A549 (cell line): ENCODE measurements at regions not wholly inside any gene's neighbourhood (a gene's known extent, or its start where the extent isn't known, plus 50 kb on each side); places are given as distances from the start of the nearest gene placed in this dataset.

Experiments
- ATAC-seq, 2 experiments: fragments of 200-7000 bp in 1 of 2; fragments of >200 bp in 1 of 2; cut with Nextera tagmentation in 1 of 2; cut with Tn5 transposase in 1 of 2; 3 replicates each; pipeline versions ENCODE4 v1.8.0 to v1.9.1; 2018 to 2020; ENCODE audit warnings: mild to moderate bottlenecking in 1 of 2, moderate library complexity in 1 of 2
- CTCF ChIA-PET: fragments of 300-600 bp; sonication (Branson Sonifier 250); formaldehyde crosslinking; extraction: SDS; loops from one replicate; lab custom pipeline; 2021; ENCODE audit warnings: antibody characterized with exemption, inconsistent platforms; lab: Yijun Ruan, JAX
- POLR2A ChIA-PET: fragments of 350-600 bp; formaldehyde crosslinking; extraction: SDS; loops from one replicate; lab custom pipeline; 2021; ENCODE audit warnings: antibody characterized with exemption, inconsistent platforms; lab: Yijun Ruan, JAX
- DNase-seq, 2 experiments: peaks; one replicate each; pipeline versions ENCODE4 v3.0.0 to v3.0.0-alpha.2; 2011 to 2016; ENCODE audit warnings: low read depth in 1 of 2, low spot score in 1 of 2
- FAIRE-seq: peaks from 2 replicates; lab custom pipeline; 2011; peaks lifted over from hg19 to GRCh38; lab: Jason Lieb, UNC
- H3K27ac ChIP-seq, 2 experiments: fragments of >200 bp; sonication (Bioruptor Twin); formaldehyde crosslinking; 3 replicates each; pipeline ENCODE4 v1.5.1; 2016 to 2017
- H3K4me1 ChIP-seq: fragments of >200 bp; sonication (Bioruptor Twin); formaldehyde crosslinking; 3 replicates; pipeline ENCODE4 v1.6.1; 2016
- H3K4me2 ChIP-seq: fragments of >200 bp; sonication (Bioruptor Twin); formaldehyde crosslinking; 3 replicates; pipeline ENCODE4 v1.6.1; 2016
- H3K4me3 ChIP-seq: fragments of >200 bp; sonication (Bioruptor Twin); formaldehyde crosslinking; 3 replicates; pipeline ENCODE4 v1.5.1; 2016
- H3K9me3 ChIP-seq: fragments of >200 bp; sonication (Bioruptor Twin); formaldehyde crosslinking; 3 replicates; pipeline ENCODE4 v1.6.1; 2016
- CBX2 ChIP-seq: fragments of 200-600 bp; sonication (generic); IDR thresholded peaks from 2 replicates; pipeline ENCODE4 v1.6.1; 2016; ENCODE audit warnings: low read depth, mild to moderate bottlenecking, borderline replicate concordance
- CEBPB ChIP-seq, 2 experiments: fragments of >200 bp in 1 of 2; sonication (Bioruptor Twin) in 1 of 2; formaldehyde crosslinking in 1 of 2; IDR thresholded peaks; 2 replicates each; pipeline ENCODE4 v1.6.1; 2012 to 2016
- EHMT2 ChIP-seq: fragments of 200-600 bp; sonication (generic); IDR thresholded peaks from 2 replicates; pipeline ENCODE4 v1.6.1; 2016; ENCODE audit warnings: antibody characterized with exemption, low read depth, mild to moderate bottlenecking, moderate library complexity
- ESRRA ChIP-seq: fragments of 150-350 bp; IDR thresholded peaks from 2 replicates; pipeline ENCODE4 v1.6.1; 2014; ENCODE audit warnings: mild to moderate bottlenecking, low read length, borderline replicate concordance
- FOSB ChIP-seq: fragments of 250-450 bp; sonication (Bioruptor Pico); IDR thresholded peaks from 2 replicates; pipeline ENCODE4 v1.5.0; 2020; ENCODE audit warnings: mild to moderate bottlenecking, moderate library complexity
- FOSL2 ChIP-seq, 2 experiments: fragments of 450-650 bp in 1 of 2; fragments of >200 bp in 1 of 2; sonication (Bioruptor Twin) in 1 of 2; formaldehyde crosslinking; IDR thresholded peaks; 2 replicates each; pipeline versions ENCODE4 v1.5.0 to v1.6.1; 2016 to 2020; ENCODE audit warnings: mild to moderate bottlenecking in 1 of 2, moderate library complexity in 1 of 2
- GATA3 ChIP-seq: IDR thresholded peaks from 2 replicates; pipeline ENCODE4 v1.6.1; 2012; ENCODE audit warnings: borderline replicate concordance
- JUN ChIP-seq, 2 experiments: fragments of >200 bp; sonication (Bioruptor Twin); formaldehyde crosslinking; IDR thresholded peaks; 2 replicates in 1 of 2; 3 replicates in 1 of 2; pipeline ENCODE4 v1.6.1; 2016 to 2017
- JUNB ChIP-seq: fragments of >200 bp; sonication (Bioruptor Twin); formaldehyde crosslinking; IDR thresholded peaks from 2 replicates; pipeline ENCODE4 v1.6.1; 2016
- MAFK ChIP-seq: fragments of 450-650 bp; IDR thresholded peaks from 2 replicates; pipeline ENCODE4 v1.6.1; 2014; ENCODE audit not compliant: partially characterized antibody
- MAX ChIP-seq: IDR thresholded peaks from 2 replicates; pipeline ENCODE4 v1.6.1; 2012
- NFE2L2 ChIP-seq: fragments of 150-350 bp; conservative IDR thresholded peaks from 2 replicates; pipeline ENCODE4 v1.6.1; 2014; ENCODE audit warnings: low read length
- NPAS2 ChIP-seq: fragments of 250-450 bp; sonication (Bioruptor Pico); IDR thresholded peaks from 2 replicates; pipeline ENCODE4 v1.8.0; 2022; ENCODE audit warnings: mild to moderate bottlenecking, moderate library complexity, borderline replicate concordance
- NR3C1 ChIP-seq: fragments of >200 bp; sonication (Bioruptor Twin); formaldehyde crosslinking; IDR thresholded peaks from 3 replicates; pipeline ENCODE4 v1.6.1; 2017
- POLR2A ChIP-seq: IDR thresholded peaks from 2 replicates; pipeline ENCODE4 v1.6.1; 2012; ENCODE audit warnings: mild to moderate bottlenecking, low read length
- SMC3 ChIP-seq: fragments of >200 bp; sonication (Bioruptor Twin); formaldehyde crosslinking; IDR thresholded peaks from 3 replicates; pipeline ENCODE4 v1.6.1; 2018; ENCODE audit warnings: inconsistent platforms
- ZC3H11A ChIP-seq: fragments of 450-650 bp; IDR thresholded peaks from 2 replicates; pipeline ENCODE4 v1.6.1; 2014; ENCODE audit warnings: antibody characterized with exemption, mild to moderate bottlenecking
- WGBS: methylation state at CpG from one replicate; pipeline ENCODE4 v1.1.6; 2017; ENCODE audit errors: missing lambda C conversion rate; 5-methylcytosine and 5-hydroxymethylcytosine counted together
- TF ChIP-seq, protein P1 (sequence below): IDR thresholded peaks from 2 replicates; pipeline ENCODE4 v1.6.1; 2012; ENCODE audit warnings: low read depth, borderline replicate concordance
- TF ChIP-seq, protein P2 (sequence below): fragments of 250-450 bp; sonication (Bioruptor Pico); IDR thresholded peaks from 2 replicates; pipeline ENCODE4 v1.5.0; 2021; ENCODE audit warnings: mild to moderate bottlenecking, moderate library complexity, borderline replicate concordance
- TF ChIP-seq, protein P3 (sequence below): fragments of 250-450 bp; sonication (Bioruptor Pico); IDR thresholded peaks from 2 replicates; pipeline ENCODE4 v1.5.0; 2020; ENCODE audit warnings: low read depth, mild to moderate bottlenecking, moderate library complexity
- TF ChIP-seq, protein P4 (sequence below): fragments of 150-350 bp; IDR thresholded peaks from 2 replicates; pipeline ENCODE4 v1.6.1; 2014; ENCODE audit warnings: low read depth, mild to moderate bottlenecking, low read length
- TF ChIP-seq, protein P5 (sequence below): IDR thresholded peaks from 2 replicates; pipeline ENCODE4 v1.6.1; 2012

DNA sequence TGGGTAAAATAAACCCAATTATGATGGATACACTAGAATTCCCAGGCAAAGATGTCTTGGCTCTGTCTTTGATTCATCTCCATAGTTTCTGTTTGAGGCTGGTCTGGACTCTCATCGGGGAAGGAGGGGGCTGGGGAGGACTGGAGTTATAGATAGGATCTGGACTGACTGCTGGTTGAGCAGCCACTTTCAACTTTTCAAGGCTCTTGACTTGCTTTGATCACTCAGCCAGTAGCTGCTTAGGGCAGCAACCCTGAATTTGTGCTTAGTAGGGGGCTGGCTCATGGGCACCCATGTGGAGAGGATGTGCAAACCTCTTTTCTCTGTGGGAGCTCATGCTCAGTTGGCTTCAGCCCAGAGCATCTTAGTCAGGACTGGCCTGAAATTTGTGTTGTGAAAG is 114.0 kb upstream of the NEDD9 start:
- H3K4me3 ChIP-seq: no peak overlapping the region
- WGBS: 91% methylated on average over 1 of the region's 1 CpG
- TF ChIP-seq JUN (IDR thresholded peaks at IDR 0.05) (no peak), FOSB (CRISPR knock-in tag) (no peak), NPAS2 (CRISPR knock-in tag) (no peak)
- TF ChIP-seq, protein P1, sequence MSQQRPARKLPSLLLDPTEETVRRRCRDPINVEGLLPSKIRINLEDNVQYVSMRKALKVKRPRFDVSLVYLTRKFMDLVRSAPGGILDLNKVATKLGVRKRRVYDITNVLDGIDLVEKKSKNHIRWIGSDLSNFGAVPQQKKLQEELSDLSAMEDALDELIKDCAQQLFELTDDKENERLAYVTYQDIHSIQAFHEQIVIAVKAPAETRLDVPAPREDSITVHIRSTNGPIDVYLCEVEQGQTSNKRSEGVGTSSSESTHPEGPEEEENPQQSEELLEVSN: no peak
- TF ChIP-seq, protein P2, sequence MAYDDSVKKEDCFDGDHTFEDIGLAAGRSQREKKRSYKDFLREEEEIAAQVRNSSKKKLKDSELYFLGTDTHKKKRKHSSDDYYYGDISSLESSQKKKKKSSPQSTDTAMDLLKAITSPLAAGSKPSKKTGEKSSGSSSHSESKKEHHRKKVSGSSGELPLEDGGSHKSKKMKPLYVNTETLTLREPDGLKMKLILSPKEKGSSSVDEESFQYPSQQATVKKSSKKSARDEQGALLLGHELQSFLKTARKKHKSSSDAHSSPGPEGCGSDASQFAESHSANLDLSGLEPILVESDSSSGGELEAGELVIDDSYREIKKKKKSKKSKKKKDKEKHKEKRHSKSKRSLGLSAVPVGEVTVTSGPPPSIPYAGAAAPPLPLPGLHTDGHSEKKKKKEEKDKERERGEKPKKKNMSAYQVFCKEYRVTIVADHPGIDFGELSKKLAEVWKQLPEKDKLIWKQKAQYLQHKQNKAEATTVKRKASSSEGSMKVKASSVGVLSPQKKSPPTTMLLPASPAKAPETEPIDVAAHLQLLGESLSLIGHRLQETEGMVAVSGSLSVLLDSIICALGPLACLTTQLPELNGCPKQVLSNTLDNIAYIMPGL (CRISPR knock-in tag): no peak
- TF ChIP-seq, protein P3, sequence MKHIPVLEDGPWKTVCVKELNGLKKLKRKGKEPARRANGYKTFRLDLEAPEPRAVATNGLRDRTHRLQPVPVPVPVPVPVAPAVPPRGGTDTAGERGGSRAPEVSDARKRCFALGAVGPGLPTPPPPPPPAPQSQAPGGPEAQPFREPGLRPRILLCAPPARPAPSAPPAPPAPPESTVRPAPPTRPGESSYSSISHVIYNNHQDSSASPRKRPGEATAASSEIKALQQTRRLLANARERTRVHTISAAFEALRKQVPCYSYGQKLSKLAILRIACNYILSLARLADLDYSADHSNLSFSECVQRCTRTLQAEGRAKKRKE: no peak
- TF ChIP-seq, protein P4, sequence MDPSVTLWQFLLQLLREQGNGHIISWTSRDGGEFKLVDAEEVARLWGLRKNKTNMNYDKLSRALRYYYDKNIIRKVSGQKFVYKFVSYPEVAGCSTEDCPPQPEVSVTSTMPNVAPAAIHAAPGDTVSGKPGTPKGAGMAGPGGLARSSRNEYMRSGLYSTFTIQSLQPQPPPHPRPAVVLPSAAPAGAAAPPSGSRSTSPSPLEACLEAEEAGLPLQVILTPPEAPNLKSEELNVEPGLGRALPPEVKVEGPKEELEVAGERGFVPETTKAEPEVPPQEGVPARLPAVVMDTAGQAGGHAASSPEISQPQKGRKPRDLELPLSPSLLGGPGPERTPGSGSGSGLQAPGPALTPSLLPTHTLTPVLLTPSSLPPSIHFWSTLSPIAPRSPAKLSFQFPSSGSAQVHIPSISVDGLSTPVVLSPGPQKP: no peak
- TF ChIP-seq, all 56 proteins: peak for 0
- ChIA-PET CTCF (interaction anchor here (1.3 to 2.0 kb wide), 2 partner anchors 21 to 149 kb away, joined by 4 to 5 read pairs; no protein-coding TSS in a partner anchor), POLR2A (no interaction called here)
- DNase-seq (no peak), FAIRE-seq (no peak), ATAC-seq (no peak)
- Histone ChIP-seq H3K9me3 (no peaks in the 10 kb centered on the region), H3K4me2 (no peak overlapping the region), H3K4me1 (peaks cover 35% of the 10 kb centered on the region), H3K27ac (peak overlapping the region in 1 of 2 experiments; percentile 82; a peak in 3 of 6 replicates)

DNA sequence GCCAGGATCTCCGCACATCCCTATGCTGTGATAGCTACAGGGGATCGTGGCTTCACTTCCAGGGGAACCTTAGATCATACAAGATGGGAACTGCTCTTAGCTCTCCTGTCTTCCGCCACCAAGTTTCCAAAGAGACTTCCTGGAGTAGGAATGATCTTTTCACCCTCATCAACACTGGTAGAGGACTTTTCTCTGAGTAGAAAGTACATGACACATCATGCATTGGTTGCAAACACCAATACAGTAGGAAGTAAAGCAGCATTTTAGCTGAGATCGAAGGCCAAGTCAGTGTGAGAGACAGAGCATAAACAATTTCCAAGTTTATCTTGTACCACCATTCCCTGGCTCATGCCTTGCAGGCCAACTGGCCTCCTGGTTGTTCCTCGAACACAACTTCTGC is 113.1 kb upstream of the NEDD9 start:
- TF ChIP-seq CBX2: no peak
- TF ChIP-seq FOSL2 (IDR thresholded peaks at IDR 0.05): no peak
- no peak for TF ChIP-seq FOSL2 (CRISPR knock-in tag; IDR thresholded peaks at IDR 0.05)
- no peak for TF ChIP-seq ZC3H11A
- Histone ChIP-seq H3K9me3 (no peaks in the 10 kb centered on the region), H3K4me1 (peaks cover 35% of the 10 kb centered on the region), H3K4me3 (no peak overlapping the region), H3K27ac (peak overlapping the region; percentile 70 to 82; a peak in 5 of 6 replicates), H3K4me2 (no peak overlapping the region)
- DNase-seq (no peak), FAIRE-seq (no peak), ATAC-seq (no peak)
- ChIA-PET POLR2A (no interaction called here), CTCF (interaction anchor here (0.8 to 2.0 kb wide), 4 partner anchors 16 to 150 kb away, joined by 3 to 5 read pairs (median 4); no protein-coding TSS in a partner anchor)
- 96% methylated on average over 5 of the region's 5 CpGs for WGBS

DNA sequence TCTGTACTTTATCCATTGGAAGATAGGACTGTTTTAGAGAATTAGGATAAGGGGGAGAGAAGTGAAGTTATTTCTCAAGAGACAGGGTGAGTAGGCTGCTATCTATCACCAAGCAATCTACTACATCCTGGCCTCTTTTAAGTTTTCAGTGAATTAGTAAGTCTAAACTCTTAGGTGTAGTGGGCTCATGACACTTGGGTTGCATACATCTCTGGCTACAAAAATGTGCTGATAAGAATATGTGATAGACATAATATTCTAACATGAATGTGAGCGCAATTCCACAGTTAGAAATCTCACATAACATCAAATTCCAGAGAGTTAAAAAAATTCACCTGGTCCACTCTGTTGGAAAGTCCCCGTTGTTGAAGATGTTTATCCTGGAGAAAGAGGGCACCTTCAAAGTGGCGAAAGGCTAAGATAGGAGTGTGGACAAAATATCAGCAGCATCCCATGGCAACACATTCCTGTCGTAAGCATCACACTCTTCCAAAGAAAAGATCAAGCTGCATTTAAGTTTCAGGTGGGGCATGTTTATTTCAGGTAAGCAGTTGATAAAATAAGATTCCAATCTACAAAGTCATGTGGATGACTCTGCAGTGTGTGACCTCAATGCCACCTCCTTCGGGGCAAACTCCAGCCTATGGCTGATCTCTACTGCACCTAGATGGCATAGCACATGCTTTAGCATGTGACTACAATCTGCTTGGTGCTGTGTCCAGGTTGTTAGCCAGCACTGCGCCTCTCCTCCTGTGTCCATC is 111.7 kb upstream of the NEDD9 start:
- peak; percentile 75 to 84 for DNase-seq
- ChIA-PET CTCF (no interaction called here), POLR2A (interaction anchor here (0.6 kb wide), 1 partner anchor 114 kb away, joined by 4 read pairs; no protein-coding TSS in a partner anchor)
- H3K4me2 ChIP-seq: peak overlapping the region; percentile 58
- WGBS: 30% methylated on average over 6 of the region's 6 CpGs
- peak; percentile 95 to 96 for ATAC-seq
- H3K4me1 ChIP-seq: peaks cover 35% of the 10 kb centered on the region
- peak; percentile 63 for FAIRE-seq
- no peak overlapping the region for H3K4me3 ChIP-seq
- no peaks in the 10 kb centered on the region; the same call in 2 of the 3 replicates for H3K9me3 ChIP-seq
- peak overlapping the region; percentile 70 to 82 for H3K27ac ChIP-seq
- peak; percentile 45 to 52; a peak in 2 of 5 replicates for TF ChIP-seq JUN (IDR thresholded peaks at IDR 0.05)
- peak; percentile 85 for TF ChIP-seq MAX
- peak in 1 of 2 experiments; percentile 24; a peak in 1 of 4 replicates for TF ChIP-seq CEBPB (IDR thresholded peaks at IDR 0.05)
- no peak for TF ChIP-seq POLR2A
- TF ChIP-seq ESRRA: peak; percentile 69; the same call in 1 of the 2 replicates
- TF ChIP-seq, protein P5, sequence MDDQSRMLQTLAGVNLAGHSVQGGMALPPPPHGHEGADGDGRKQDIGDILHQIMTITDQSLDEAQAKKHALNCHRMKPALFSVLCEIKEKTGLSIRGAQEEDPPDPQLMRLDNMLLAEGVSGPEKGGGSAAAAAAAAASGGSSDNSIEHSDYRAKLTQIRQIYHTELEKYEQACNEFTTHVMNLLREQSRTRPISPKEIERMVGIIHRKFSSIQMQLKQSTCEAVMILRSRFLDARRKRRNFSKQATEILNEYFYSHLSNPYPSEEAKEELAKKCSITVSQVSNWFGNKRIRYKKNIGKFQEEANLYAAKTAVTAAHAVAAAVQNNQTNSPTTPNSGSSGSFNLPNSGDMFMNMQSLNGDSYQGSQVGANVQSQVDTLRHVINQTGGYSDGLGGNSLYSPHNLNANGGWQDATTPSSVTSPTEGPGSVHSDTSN: 0 out of 2 replicates have a peak, but pooled peaks have one; percentile 18
- TF ChIP-seq, protein P4: no peak
- TF ChIP-seq GATA3: peak; percentile 68; the same call in 1 of the 2 replicates
- TF ChIP-seq, protein P1: no peak
- peak; percentile 54 for TF ChIP-seq MAFK
- TF ChIP-seq NFE2L2: peak; percentile 39; the same call in 1 of the 2 replicates
- TF ChIP-seq FOSL2 (IDR thresholded peaks at IDR 0.05): no peak
- TF ChIP-seq FOSL2 (CRISPR knock-in tag; IDR thresholded peaks at IDR 0.05): peak; percentile 77
- TF ChIP-seq JUNB: peak; percentile 46
- no peak for TF ChIP-seq NR3C1
- TF ChIP-seq SMC3: 0 out of 3 replicates have a peak, but pooled peaks have one; percentile 15
- TF ChIP-seq EHMT2: no peak
